Stimulated activated CD4-positive, alpha-beta T cell treated with anti-CD3 and anti-CD28 coated beads, Interleukin-15, amount 100 ng/mL, for 1 hour (primary cell): ENCODE measurements at regions not wholly inside any gene's neighbourhood (a gene's known extent, or its start where the extent isn't known, plus 50 kb on each side); places are given as distances from the start of the nearest gene placed in this dataset.

Experiments used
- DNase-seq, 2 donors: peaks; one replicate each; pipeline ENCODE4 v3.0.0-alpha.2; 2020; ENCODE audit warnings: low read depth in 1 of 2, low spot score in 1 of 2

DNA sequence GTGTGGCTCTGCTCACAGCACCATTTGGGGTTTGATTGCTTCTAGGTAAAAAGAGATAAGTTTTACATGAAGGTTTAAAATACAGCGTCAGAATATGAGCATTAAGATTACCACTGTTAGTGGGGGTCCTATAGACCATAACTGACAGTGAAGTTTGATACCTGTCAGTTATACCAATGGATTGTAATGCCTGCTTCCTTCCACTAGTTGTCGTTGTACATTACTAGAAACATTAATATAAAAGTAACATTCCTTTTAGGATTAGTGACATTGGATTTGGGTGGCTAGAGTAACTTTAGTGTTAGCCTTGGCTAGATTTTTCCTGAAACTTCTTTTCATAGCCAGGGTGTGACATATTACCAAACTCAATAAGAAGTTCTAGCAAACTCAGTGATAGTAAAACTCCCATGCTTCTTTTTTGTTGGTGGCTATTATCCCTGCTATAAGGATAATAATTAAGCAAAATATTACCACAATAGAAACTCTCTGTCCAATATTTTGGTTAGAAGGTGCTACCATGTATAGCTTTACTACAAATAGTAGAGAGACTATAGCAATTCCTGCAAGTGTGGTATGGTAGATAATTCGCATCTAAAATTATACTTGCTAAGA lies 57.1 kb downstream of the FAM181B start:
- no peak for DNase-seq

DNA sequence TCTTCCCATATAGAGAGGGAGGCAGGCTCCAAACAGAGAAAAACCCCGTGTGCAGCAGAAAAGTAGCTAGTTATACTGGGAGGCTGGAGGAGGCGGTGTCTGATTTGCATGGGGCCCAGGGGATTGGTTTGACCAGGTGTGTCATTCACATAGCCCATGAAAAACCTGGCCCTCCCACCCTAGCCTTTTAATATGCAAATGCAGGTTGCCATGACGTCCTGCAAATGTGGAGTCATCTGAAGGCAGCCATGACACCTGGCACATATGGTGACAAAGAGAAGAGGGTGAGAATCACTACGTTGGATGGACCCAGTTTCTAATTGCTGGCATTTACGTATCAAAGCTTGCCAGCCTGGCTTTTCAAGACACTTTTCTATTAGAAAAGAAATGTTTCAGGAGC lies 57.8 kb downstream of the FAM181B start:
- DNase-seq: no peak

DNA sequence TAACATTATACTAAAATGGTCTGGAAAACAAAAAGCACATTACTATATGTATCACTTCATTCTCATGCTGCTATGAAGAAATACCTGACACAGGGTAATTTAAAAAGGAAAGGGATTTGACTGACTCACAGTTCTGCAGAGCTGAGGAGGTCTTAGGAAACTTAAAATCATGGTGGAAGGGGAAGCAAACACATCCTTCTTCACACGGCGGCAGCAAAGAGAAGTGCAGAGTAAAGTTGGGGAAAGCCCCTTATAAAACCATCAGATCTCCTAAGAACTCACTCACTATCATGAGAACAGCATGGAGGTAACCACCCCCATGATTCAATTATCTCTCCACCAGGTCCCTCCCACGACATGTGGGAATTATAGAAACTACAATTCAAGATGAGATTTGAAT lies 60.0 kb downstream of the FAM181B start:
- DNase-seq: no peak

DNA sequence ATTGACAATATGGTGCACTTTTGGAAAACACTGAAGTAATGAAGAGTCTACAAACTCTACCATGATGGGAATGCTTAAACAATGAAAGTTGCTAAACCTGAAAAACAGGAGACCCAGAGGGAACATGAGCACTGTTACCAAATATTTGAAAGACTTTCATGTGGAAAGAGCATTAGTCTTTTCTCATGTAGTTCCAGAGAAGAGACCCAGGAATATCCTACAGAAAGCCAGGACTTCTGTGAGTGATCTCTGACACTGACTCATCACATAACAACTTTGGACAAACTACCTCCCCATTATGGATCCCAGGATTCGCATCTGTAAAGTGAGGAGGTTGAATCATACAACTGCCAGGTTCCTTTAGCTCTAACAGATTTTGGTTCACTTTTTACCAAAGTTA lies 62.2 kb downstream of the FAM181B start:
- DNase-seq: no peak

DNA sequence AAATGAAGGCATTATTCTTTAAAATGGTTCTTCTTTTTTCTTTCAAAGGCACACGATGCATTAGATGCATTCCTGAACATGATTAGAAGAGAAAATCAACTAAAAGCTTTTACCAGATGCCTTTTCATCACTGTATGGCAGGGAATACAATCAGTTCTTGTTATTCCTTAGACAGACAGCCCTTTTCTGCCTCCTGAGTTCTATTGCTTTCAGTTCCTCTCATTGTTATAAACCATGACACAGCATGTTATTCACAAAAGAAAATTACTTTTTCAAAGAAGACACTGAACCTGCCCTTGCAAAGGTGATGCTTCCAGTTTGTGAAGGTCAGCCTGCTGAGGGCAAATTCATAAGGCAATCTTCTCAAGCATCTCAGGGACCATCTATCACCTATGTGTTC lies 70.1 kb downstream of the FAM181B start:
- DNase-seq: no peak

DNA sequence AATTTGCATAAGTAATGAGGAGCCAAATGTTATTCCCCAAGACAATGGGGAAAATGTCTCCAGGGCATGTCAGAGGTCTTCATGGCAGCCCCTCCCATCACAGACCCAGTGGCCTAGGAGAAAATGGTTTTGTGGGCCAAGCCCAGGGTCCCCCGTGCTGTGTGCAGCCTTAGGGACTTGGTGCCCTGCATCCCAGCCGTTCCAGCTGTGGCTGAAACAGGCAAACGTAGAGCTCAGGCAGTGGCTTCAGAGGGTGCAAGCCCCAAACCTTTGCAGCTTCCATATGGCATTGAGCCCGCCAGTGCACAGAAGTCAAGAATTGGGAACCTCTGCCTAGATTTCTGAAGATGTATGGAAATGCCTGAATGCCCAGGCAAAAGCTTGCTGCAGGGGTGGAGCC lies 79.9 kb downstream of the FAM181B start:
- DNase-seq: no peak

DNA sequence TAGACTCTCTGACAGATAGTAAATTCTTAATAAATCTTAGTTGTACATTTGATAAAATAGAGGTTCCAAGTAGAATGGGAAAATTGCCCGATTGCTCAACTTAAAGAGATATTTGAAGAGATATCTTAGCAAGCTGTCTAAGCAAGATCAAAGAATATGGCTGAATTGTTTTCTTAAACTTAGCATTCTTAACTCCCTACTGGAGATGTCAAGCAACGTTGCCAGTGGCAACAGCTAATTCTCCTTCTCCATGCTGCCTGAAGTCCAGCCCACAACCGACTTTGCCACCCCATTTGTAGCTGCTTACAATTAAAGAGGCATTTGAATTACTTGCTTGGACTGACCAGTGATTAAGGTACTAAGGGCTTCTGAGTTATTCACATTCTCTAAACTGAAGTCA lies 94.4 kb downstream of the FAM181B start:
- DNase-seq: no peak

DNA sequence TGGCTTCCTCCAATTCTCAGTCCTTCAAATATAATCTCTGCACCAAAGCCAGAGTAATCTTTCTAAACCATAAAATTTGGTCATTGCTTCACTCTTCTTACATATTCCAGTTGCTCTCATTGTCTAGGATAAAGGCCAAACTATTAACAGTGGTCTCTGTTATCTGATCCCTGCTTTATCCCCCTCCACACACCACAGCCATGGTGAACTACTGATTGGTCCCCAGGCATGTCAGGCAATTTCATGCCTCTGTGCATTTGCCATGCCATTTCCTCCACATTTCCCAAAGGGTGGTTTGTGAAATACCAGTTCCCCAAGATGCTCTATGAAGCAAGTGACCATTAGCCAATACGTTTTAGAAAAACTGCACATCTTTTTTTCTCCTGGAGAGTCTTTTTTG lies 97.0 kb downstream of the FAM181B start:
- no peak for DNase-seq

DNA sequence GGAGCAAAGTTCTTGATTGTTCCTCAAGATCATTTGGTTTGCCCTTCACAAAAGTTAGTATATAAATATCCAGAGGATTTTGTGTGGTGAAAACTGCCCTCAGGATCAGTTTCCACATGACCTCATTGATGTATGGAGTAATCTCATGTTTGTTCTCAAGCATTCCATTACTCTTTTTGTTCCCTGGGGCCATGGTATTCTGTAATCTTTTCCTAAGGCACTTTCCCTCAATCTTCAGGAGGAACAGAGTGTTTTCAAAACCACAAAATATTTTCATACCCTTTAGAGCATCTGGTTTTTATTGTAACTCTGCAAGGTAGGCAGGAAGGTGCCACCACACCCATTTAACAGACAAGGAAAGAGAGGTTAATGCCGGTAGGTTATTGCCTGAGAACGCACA lies 99.6 kb downstream of the FAM181B start:
- no peak for DNase-seq

DNA sequence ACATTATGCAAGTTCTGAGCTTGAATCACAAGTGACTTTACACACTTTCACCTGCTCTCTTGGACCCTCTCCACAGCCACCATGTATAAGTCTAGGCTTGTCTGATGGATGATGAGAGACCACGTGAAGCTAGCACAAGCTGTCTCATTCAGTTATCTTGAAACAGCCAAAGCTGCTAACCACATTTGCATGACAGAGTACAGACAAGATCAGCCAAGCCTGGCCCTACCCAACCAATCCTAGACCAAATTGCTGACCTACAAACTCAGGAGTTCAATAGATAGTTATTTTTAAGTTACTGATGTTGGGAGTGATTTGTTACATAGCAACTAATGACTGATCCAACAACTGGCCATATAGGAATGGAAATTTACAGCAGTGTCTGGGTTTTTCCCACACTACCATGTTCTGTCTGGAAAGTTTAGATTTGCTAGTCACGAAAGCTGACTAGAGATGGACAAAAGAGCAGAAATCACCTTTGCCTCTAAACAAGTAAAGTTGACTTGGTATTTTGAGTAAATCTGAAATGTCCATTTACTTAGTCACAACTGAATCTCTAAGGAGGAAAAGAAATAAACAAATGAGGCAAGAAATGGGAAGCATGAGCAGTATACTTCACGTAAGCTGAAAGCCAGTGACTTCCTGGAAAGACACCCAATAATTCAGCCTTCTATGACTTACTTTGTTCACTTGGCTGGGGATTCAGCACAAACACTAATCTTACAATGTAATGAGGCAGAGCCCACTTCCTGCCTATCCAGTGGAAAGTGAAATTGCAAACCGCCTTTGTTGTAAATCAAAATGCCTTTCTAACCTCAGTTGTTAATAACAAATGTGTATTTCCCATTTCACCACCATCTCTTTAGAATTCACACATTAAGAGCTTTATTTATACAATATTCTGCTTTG lies 101.7 kb downstream of the FAM181B start:
- DNase-seq: no peak

DNA sequence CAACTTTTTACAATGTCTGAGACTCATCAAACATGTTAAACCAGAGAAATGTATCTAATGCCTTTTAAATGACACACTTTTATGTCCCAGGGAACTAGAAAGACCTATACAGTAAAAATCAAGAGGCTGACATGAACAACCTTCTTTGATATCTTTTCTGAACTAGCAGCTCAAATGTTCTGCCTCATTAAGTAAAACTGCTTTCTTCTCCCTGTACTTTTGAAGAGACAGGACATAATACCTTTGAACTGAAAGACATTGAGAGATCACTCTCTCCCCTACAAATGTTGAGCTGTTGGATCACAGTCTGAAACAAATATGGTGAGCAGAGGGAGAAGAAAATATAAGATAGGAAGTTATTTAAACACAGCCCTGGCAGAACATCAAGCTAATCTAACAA lies 123.0 kb downstream of the FAM181B start:
- no peak for DNase-seq

DNA sequence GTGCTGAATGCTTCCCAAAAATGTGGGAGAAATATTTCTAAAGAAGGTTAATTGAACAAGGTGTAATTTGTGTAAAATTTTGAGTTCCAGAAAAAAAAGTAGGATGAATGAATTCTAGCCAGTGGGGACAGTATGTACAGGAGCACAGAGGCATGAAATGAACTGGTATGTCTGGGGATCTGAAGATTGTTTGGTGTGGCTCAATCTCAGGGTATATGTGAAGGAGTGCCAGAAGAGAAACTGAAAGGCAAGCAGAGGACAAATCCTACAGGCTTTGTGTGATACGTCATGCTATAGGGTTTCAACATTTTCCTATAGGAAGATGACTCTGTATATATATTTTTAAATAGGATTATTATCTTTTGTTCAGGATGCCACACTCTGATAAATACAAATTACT lies 126.9 kb downstream of the FAM181B start:
- DNase-seq: no peak

DNA sequence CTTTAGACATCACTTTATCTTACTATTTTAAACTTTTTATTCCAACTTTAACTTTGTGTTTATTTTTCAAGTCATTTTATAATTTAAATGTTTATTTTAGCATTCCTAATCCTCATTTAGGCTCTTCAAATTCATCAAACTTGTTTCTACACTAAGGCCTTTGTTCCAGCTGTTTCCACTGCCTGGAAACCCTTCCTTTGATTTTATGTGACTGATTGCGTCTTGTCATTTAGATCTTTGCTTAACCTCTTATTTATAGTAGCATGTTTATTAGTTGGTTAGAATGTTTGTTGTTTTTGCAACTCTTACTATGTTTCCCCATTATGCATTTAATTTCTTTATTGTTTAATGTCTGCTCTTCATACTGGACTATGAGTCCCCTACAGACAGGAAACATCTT lies 132.0 kb downstream of the FAM181B start:
- DNase-seq: no peak

DNA sequence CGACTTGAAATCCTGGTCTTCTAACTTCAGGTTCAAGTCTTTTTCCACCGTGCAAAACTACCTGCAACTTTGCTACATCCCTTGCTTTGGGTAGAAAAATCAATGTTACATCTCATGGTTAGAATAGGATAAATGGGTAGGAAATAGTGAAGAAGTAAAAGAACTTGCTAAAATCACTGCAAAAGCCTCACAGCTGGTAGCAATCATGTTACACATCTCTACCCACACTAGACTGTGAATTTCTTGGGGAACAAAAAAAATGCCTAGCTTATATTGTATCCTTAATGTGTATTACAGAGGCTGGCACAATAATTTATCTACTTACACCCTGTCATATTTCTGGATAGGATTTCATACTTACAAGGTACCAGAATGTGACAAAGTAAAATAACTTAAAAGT lies 133.8 kb downstream of the FAM181B start:
- no peak for DNase-seq

DNA sequence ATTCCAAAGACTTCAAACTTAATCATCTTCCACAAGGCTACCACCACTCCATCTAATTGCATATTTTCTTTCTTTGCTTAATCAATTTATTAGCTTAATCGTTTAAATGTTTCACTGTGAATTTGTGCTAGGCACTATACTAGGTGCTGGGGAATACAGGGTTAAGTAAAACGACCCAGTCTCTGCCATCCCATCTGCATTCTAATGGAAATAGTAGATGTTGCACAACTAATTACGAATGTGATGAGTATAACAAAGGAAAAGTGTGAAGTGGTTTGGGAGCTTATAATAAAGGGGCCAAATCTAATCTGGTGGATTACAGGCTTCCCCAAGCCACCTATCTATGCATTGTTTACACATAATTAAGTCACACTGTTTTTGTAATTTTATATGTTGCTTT lies 147.1 kb downstream of the FAM181B start:
- no peak for DNase-seq

DNA sequence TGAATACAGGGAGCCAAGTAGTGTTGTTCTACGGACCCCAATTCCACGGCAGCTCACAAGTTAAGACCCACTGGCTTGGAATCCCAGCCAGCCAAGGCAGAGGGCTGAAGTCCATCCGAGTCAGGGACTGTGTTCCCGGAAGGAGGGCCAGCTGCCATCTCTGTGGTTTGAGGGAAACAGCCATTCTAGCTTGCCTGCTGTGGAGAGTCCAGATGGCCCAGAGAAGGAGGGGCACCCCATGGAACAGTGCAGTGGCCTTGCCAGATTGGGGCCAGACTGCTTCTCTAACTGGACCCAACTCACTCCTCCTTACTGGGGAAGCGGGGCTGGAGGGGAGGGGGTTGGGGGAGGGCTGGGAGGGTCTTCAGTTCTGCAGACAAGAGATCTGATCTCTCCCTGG lies 156.4 kb downstream of the FAM181B start:
- DNase-seq: no peak

DNA sequence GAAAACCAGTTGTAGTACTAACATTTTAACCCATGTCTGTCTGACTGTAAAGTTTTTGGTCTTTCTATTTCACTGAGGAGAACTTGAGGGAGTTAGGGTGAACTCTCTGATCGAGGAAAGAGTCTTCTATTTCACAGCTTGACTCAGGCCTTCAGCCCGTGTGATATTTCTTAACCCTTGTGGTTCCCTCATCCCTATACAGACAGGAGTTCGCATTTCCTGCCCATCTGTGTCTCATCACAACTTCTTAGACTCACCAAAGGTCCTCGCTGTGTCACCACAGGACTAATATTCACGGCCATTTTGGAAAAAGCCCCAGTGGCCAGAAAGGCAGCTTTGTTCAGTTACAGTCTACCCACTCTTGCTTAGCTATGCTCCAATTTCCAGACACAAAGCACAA lies 172.8 kb downstream of the FAM181B start:
- no peak for DNase-seq

DNA sequence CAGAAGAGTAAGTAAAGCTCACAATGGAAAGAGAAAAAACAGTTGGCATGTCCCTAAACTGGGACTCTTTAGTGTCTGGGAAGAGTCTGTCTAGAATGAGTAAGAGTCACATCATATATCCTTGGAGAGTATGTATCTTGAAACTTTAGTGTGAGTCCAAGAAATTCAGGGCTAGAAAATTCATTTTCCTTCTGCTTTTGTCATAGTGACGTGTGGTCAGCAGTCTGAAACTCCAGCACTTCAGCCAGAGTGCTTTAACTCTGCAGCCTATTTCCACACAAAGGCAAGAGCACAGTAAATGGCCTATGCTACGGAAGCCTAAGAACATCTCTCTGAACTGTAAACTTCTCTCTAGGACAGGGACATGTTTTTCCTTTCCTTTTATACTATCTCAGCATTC lies 174.1 kb downstream of the FAM181B start:
- DNase-seq: no peak

DNA sequence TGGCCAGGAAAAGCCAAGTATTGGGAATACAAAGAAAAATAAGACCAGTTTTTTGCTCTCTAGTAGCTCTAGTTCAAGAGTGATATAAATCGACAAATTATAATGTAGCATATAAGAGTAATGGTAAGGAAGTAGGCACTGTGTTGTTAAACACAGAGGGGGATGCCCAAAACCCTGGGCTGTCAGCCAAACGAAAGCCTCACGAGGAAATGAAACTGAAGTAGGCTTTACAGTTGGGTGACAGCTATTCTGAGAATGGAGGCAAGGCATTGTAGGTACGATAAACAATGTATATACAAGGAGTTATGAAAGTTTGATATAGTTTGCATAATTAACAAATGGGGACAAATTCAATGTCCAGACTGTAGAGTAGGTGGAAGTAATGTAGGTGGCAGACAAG lies 176.4 kb downstream of the FAM181B start:
- no peak for DNase-seq

DNA sequence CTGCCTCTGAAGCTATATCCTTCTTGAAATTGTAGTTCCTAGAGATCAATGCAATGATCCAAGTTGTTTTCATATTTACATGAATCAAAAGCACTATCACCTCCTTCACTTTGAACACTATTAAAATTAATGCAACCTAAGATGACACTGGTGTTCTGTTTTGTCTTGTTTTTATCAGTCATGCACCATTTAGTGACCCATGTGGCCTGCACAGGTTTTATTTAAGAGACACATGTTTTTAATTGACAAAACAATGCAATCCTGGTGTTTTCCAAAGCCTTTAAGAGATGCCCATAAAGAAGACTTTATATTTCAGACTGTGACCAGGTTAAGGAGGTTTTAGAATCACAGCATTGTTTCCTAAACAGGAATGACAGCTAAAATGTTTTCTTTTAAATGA lies 177.5 kb downstream of the FAM181B start:
- DNase-seq: no peak

DNA sequence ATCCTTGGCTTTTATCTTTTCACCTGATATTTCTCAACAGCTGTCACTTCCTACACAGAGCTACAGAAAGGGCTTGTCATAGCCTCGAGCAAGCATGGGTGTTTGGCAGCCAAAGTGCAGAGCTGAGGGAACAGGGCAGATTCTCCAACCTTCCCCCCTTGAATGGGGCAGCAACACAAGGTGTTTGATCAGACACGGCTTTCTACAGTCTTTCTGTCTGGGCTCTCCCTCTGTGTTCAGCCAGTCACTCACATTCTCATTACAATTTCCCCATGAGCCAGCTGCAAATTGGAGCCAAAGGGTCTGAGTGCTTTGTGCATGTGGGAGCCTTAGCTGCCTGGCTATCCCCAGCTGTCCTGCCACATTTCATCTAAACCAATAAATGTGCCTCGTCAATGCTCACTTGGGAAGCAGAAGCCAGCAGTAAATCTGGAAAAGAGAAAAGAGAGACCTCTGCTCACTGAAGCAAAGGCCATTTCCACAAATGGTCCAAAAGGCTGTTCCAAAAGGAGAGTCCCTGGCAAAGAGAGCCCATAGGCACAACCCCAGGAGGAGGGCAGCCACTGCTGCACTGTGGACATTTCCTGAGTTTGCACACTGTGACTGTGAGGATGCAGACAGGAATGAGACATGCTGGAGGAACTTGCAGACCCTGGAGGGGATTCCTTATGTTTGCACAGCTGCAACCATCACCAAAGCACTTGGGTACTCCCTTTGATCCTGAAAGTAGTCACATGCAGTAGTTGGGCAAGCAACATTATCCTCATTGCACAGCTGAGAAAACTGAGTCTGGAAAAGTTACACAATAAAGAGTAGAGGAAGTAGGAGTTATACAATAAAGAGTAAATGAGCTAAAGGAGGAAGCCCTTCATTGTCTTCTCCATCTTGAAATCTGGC lies 186.8 kb downstream of the FAM181B start:
- DNase-seq: no peak

DNA sequence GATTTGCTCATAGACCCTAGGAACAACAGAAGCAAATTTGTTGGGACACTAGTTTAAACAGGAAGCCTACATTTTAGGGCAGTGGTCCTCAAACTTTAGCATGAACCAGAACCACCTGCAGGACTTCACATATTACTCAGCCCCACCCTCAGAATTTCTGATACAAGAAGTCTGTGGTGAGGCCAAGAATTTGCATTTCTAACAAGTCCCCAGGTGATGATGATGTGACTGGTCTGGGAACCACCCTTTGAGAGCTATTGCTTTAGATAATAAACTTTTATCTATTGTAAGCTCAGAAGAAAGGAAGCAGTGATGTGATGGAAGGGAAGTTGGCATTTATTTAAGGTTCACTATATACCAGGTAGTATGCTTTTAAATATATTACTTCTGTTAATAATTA lies 194.0 kb downstream of the FAM181B start:
- no peak for DNase-seq
